HG03196 (cell line): ENCODE measurements at regions not wholly inside any gene's neighbourhood (a gene's known extent, or its start where the extent isn't known, plus 50 kb on each side); places are given as distances from the start of the nearest gene placed in this dataset.

Source experiments
- ATAC-seq: cut with Tn5 transposase; IDR thresholded peaks from one replicate; pipeline ENCODE4 v1.9.1; 2021; ENCODE audit not compliant: unreplicated experiment

- ATAC-seq: no peak
These were observed 219.8 kb downstream of the ERMARD start for GRCh38 chr6:169971081-169971861.

DNA sequence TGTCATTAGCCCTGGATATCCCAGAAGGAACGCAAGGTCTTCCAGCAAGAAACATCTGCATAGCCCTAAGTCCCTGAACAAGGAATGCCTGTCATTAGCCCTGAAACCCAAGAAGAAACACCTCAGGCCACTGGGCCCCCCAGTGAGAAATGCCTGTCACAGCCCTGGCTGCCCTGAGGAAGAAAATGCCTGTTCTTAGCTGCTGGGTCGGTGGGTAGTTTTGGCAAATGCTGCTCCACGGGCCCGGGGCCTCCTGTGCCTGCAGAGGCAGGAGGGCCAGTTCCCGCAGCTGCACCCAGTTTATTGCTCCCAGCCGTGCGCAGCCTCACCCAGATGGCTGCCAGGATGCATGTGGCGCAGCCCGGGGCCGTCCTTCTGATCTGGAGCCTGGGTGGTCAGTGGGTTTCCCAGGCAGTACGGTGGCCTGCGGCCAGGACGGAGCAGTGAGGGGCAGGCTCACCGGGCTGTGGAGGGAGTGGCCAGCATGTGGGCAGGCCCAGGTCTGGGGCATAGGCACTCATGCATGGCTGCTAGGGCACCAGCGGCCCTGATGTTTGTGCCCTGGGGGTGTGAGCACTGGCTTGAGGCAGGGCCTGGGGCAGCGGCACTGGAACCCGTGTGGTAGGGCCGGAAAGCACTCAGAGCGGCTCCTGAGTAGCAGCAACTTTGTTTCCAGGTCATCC, 219.0 kb downstream of the ERMARD start:
- no peak for ATAC-seq

- no peak for ATAC-seq
These were observed 218.1 kb downstream of the ERMARD start for GRCh38 chr6:169969372-169970099.

GRCh38 chr6:169968541-169969270, 217.3 kb downstream of the ERMARD start:
- ATAC-seq: no peak

DNA sequence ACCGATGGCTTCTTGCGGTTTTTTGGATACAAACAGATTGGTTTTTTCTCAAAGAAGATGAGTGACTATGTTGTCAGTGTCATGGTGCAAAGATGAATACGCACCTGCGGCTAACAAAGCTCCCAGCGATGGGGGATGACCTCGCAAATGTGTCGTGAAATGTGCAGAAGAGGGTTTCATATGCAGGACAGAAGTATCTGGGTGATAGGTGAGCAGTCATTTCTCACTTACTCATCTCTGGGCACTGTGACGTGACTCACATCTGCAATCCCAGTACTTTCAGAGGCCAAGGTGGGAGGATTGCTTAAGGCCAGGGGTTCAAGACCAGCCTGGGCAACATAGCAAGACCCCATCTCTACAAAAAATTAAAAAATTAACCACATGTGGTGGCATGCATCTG, 216.3 kb downstream of the ERMARD start:
- no peak for ATAC-seq

GRCh38 chr6:169966312-169967181, 215.1 kb downstream of the ERMARD start:
- ATAC-seq: no peak

DNA sequence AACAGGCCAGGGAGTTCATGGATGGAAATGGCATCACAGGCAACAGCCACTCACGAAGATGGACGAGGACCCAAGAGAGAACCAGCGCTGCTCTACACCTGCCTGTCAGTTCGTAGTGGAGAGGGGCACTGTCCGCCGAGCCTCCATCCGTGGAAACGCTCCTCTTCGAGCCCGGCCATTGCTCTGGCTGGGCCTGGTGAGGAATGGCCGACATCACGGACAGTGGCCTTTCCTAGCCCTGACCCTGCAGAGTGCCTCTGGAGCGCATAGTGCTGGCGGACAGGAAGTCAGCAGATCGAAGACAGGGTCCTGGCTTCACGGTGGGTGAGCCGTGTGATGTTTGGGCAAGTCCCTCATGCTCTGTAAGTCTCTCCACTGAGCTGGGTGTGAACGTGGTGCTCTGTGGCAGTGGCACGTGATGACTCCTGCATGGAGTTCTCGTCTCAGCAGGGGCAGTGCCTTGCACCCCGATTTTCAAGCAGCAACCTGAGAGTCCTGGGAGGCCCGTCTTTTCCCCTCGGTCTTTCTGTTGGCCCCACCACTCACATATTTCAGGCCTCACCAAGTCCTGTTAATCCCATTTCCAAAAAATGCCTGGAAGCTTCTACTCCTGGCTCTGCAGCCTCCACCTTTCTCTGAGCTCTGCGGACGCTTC, 214.4 kb downstream of the ERMARD start:
- ATAC-seq: no peak

GRCh38 chr6:169965239-169965638, 213.8 kb downstream of the ERMARD start:
- ATAC-seq: no peak

- no peak for ATAC-seq
These were observed 213.2 kb downstream of the ERMARD start for GRCh38 chr6:169964486-169965180.

DNA sequence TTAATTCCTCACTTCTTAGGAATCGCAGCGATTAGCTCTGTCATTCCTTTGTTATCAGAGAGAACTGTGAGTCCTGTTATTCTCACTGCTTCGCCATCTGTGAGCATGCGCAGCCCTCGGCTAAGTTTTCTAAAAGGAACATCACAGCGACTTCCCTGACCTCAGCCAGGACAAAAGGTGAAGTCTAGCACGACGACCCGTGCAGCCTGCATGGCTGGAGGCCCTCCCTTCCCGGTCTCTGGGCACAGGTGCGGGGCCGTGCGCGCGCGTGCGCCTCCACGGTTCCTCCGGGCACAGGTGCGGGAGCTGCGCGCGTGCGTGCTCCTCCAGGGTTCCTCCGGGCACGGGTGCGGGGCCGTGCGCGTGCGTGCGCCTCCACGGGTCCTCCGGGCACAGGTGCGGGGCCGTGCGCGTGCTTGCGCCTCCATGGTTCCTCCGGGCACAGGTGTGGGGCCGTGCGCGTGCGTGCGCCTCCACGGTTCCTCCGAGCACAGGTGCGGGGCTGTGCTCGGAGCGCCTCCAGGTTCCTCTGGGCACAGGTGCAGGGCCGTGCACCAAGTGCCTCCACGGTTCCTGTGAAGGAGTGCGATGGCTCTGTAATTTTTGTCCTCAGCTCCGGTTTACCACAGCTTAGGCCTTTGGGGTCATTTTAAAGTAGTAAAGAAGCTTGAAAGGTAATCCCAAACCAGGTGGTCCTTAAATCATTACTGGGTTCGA, 212.3 kb downstream of the ERMARD start:
- ATAC-seq: no peak

DNA sequence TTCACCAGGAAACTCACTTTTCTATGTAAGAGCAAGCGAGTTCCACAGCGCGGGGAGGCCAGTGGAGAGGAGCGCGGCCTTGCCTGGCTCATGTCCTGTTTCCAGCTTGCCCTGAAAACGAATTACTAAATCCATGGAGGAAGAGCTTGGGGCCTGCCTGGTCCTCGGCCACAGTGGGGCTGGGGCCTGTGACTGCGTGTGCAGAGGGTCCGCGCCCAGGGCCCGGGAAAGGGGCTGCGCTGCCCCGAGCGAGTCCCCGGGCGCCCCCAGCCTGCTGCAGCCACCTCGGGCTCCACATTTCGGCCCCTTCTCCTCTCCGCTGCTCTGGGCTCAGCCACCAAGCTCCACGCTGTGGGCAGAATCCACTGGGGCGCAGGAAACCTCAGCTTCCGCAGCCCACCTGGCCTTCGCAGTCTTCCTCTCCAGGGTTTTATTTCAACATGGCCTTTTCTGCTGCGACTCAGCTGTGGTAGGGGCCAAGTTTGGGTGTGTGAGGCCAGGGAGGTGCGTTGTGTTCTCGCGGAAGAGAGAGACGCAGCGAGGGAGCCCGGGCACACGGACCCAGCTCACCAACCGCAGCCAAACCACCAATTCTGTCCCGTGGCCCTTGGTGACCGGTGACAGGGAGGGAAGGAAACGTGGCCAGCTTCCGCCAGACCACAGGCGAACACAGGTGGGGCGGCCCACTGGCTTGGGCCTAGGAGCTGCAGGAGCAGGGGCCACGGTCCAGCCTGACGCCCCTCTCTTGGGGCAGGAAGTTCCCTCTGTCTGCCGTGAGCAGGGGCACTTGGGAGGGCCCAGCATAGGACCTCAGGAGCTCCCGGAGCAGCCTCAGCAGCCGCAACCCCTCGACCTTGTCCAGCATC, 211.4 kb downstream of the ERMARD start:
- ATAC-seq: no peak

DNA sequence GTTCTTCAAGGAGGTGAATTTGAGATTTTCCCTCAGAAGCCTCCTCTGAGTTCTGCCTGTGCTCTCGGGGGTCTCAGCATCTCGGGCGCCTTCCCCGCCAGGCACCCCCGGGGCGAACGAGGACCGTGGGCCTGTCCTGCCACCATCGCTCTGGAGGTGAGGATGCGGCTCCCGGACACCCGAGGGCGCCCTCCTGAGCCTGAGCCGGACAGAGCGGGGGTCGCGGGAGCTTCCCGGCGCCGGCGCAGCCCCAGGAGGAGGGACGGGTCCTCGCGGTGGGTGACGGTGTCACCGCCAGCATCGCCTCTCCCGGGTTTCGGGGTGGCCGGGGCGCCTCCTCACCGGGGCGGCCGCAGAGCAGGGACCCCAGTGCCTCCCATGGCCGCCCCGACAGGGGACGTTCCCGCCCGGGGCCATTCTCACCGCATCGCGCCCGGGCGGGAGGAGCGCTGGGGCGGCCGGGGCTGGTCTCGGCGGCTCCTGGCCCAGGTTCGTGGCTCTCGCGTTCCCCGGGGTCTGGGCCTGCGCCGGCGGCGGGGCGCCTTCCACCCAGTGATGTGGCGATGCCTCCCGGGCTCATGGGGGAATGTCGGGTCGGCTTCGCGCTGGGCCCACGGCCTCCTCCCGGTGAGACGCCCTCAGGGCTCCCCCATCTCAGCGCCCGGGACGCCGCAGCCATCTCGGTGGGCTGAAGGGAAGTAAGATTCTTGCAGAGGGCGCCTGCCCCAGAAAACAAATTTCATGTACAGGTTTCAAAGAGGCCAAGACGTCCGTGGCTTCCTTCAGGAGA, 210.5 kb downstream of the ERMARD start:
- no peak for ATAC-seq

GRCh38 chr6:169960886-169961611, 209.6 kb downstream of the ERMARD start:
- ATAC-seq: no peak

GRCh38 chr6:169960521-169960885, 209.1 kb downstream of the ERMARD start:
- no peak for ATAC-seq

DNA sequence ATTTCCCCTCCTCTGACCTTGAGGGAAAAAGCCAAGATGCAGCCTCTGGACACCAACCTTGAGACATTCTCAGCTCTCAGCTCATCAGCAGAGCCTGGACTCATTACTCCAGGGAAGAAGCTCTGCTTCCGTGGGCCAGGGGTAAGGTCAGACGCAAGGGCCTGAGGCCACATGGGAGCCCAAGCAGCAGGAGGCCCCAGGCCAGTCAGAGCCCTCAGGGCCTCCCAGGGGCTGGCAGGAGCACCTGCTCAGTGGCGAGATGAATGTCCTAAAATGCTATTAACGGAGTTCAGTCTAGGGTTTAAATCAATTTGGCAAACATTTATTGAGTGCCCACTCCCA, 208.6 kb downstream of the ERMARD start:
- ATAC-seq: no peak
